NT2/D1 (cell line): ENCODE measurements at regions not wholly inside any gene's neighbourhood (a gene's known extent, or its start where the extent isn't known, plus 50 kb on each side); places are given as distances from the start of the nearest gene placed in this dataset.

Experiments
- DNase-seq: peaks from one replicate; pipeline ENCODE4 v3.0.0-alpha.2; 2011; ENCODE audit warnings: low read depth, low spot score
- H3K27me3 ChIP-seq: 2 replicates; pipeline ENCODE4 v1.6.0; 2011; ENCODE audit warnings: mild to moderate bottlenecking; ENCODE audit not compliant: insufficient read length, insufficient read depth
- H3K36me3 ChIP-seq: 2 replicates; pipeline ENCODE4 v1.6.1; 2011; ENCODE audit warnings: mild to moderate bottlenecking, low read length, mixed read lengths; ENCODE audit not compliant: insufficient read depth, insufficient read length
- H3K4me1 ChIP-seq: 2 replicates; pipeline ENCODE4 v1.5.1; 2011; ENCODE audit not compliant: insufficient read depth, insufficient read length
- H3K4me3 ChIP-seq: 2 replicates; pipeline ENCODE4 v1.5.1; 2011; ENCODE audit warnings: low read depth; ENCODE audit not compliant: insufficient read length
- H3K9ac ChIP-seq: 2 replicates; pipeline ENCODE4 v1.6.0; 2011; ENCODE audit warnings: low read depth; ENCODE audit not compliant: insufficient read length
- H3K9me3 ChIP-seq: 2 replicates; pipeline ENCODE4 v1.5.1; 2011; ENCODE audit warnings: mild to moderate bottlenecking, low read length; ENCODE audit not compliant: insufficient read depth
- SUZ12 ChIP-seq: IDR thresholded peaks from 2 replicates; pipeline ENCODE4 v1.6.1; 2011; ENCODE audit not compliant: insufficient read length, insufficient read depth; ENCODE audit errors: extremely low read depth
- YY1 ChIP-seq: IDR thresholded peaks from 2 replicates; pipeline ENCODE4 v1.6.1; 2011; ENCODE audit not compliant: insufficient read length, insufficient read depth
- ZNF274 ChIP-seq: IDR thresholded peaks from 2 replicates; pipeline ENCODE4 v1.6.1; 2011; ENCODE audit warnings: mild to moderate bottlenecking, low read depth, low read length

GRCh38 chr2:224325941-224326340 lies 76.0 kb downstream of the FAM124B start:
- no peaks in the 10 kb centered on the region for H3K4me1 ChIP-seq
- TF ChIP-seq YY1 (no peak), SUZ12 (no peak), ZNF274 (no peak)

GRCh38 chr2:224324604-224325003 lies 77.3 kb downstream of the FAM124B start:
- no peak overlapping the region for H3K9ac ChIP-seq
- H3K27me3 ChIP-seq, result no peaks in the 10 kb centered on the region
- H3K4me3 ChIP-seq, result no peak overlapping the region
- H3K4me1 ChIP-seq, result no peaks in the 10 kb centered on the region
- no peaks in the 10 kb centered on the region for H3K36me3 ChIP-seq
- no peak for TF ChIP-seq ZNF274
- no peak for TF ChIP-seq YY1
- no peak for TF ChIP-seq SUZ12
- no peaks in the 10 kb centered on the region for H3K9me3 ChIP-seq
- no peak for DNase-seq

More at GRCh38 chr2:224325941-224326340, 76.0 kb downstream of the FAM124B start:
- Histone ChIP-seq H3K4me3 (no peak overlapping the region), H3K36me3 (no peaks in the 10 kb centered on the region), H3K27me3 (no peaks in the 10 kb centered on the region), H3K9ac (no peak overlapping the region), H3K9me3 (no peaks in the 10 kb centered on the region)
- no peak for DNase-seq

GRCh38 chr2:224320660-224321059 lies 81.2 kb downstream of the FAM124B start:
- H3K4me1 ChIP-seq, result no peaks in the 10 kb centered on the region
- no peak overlapping the region for H3K4me3 ChIP-seq
- no peaks in the 10 kb centered on the region for H3K27me3 ChIP-seq
- no peak for DNase-seq
- no peaks in the 10 kb centered on the region for H3K36me3 ChIP-seq
- no peak overlapping the region for H3K9ac ChIP-seq
- TF ChIP-seq SUZ12, result no peak
- no peaks in the 10 kb centered on the region for H3K9me3 ChIP-seq

GRCh38 chr2:224319750-224320149 lies 82.2 kb downstream of the FAM124B start:
- no peak overlapping the region for H3K4me3 ChIP-seq
- TF ChIP-seq YY1 (no peak), SUZ12 (no peak), ZNF274 (no peak)
- no peaks in the 10 kb centered on the region for H3K9me3 ChIP-seq
- no peak for DNase-seq
- no peak overlapping the region for H3K9ac ChIP-seq
- H3K36me3 ChIP-seq, result no peaks in the 10 kb centered on the region
- no peaks in the 10 kb centered on the region for H3K4me1 ChIP-seq
- no peaks in the 10 kb centered on the region for H3K27me3 ChIP-seq

GRCh38 chr2:224312741-224313140 lies 89.2 kb downstream of the FAM124B start:
- Histone ChIP-seq H3K27me3 (no peaks in the 10 kb centered on the region), H3K4me1 (no peaks in the 10 kb centered on the region), H3K36me3 (no peaks in the 10 kb centered on the region), H3K9me3 (no peaks in the 10 kb centered on the region), H3K4me3 (no peak overlapping the region), H3K9ac (no peak overlapping the region)
- TF ChIP-seq SUZ12, result no peak
- no peak for TF ChIP-seq YY1
- no peak for TF ChIP-seq ZNF274
- no peak for DNase-seq

GRCh38 chr2:224310943-224311625 lies 90.8 kb downstream of the FAM124B start:
- H3K4me3 ChIP-seq, result no peak overlapping the region
- TF ChIP-seq YY1 (no peak), ZNF274 (no peak), SUZ12 (no peak)
- no peaks in the 10 kb centered on the region for H3K9me3 ChIP-seq
- H3K9ac ChIP-seq, result no peak overlapping the region
- H3K4me1 ChIP-seq, result no peaks in the 10 kb centered on the region
- H3K36me3 ChIP-seq, result no peaks in the 10 kb centered on the region
- no peaks in the 10 kb centered on the region for H3K27me3 ChIP-seq
- no peak for DNase-seq

GRCh38 chr2:224309176-224309575 lies 92.7 kb downstream of the FAM124B start:
- DNase-seq, result no peak
- no peaks in the 10 kb centered on the region for H3K9me3 ChIP-seq

GRCh38 chr2:224308272-224308911 lies 93.5 kb downstream of the FAM124B start:
- no peaks in the 10 kb centered on the region for H3K36me3 ChIP-seq
- H3K4me1 ChIP-seq, result no peaks in the 10 kb centered on the region
- no peak overlapping the region for H3K4me3 ChIP-seq
- DNase-seq, result no peak
- H3K27me3 ChIP-seq, result no peaks in the 10 kb centered on the region
- H3K9ac ChIP-seq, result no peak overlapping the region
- no peaks in the 10 kb centered on the region for H3K9me3 ChIP-seq
- TF ChIP-seq YY1 (no peak), ZNF274 (no peak), SUZ12 (no peak)

More at GRCh38 chr2:224309176-224309575, 92.7 kb downstream of the FAM124B start:
- H3K36me3 ChIP-seq, result no peaks in the 10 kb centered on the region
- no peak overlapping the region for H3K9ac ChIP-seq
- no peaks in the 10 kb centered on the region for H3K4me1 ChIP-seq
- no peaks in the 10 kb centered on the region for H3K27me3 ChIP-seq
- no peak overlapping the region for H3K4me3 ChIP-seq
- TF ChIP-seq SUZ12, result no peak
- no peak for TF ChIP-seq YY1
- no peak for TF ChIP-seq ZNF274
